HEK293T (cell line): ENCODE measurements at regions not wholly inside any gene's neighbourhood (a gene's known extent, or its start where the extent isn't known, plus 50 kb on each side); places are given as distances from the start of the nearest gene placed in this dataset.

Experiments
- FOXA1 ChIP-seq: fragments of 450-650 bp; IDR thresholded peaks from 2 replicates; pipeline ENCODE4 v1.6.1; 2016; ENCODE audit warnings: mild to moderate bottlenecking
- FOXK2 ChIP-seq: fragments of 450-650 bp; IDR thresholded peaks from 2 replicates; pipeline ENCODE4 v1.6.1; 2016; ENCODE audit warnings: mild to moderate bottlenecking
- FOXM1 ChIP-seq: fragments of 450-650 bp; IDR thresholded peaks from 2 replicates; pipeline ENCODE4 v1.6.1; 2017; ENCODE audit warnings: mild to moderate bottlenecking, borderline replicate concordance
- SP1 ChIP-seq: fragments of 450-650 bp; IDR thresholded peaks from 2 replicates; pipeline ENCODE4 v1.6.1; 2017
- SUZ12 ChIP-seq: fragments of 450-650 bp; IDR thresholded peaks from 2 replicates; pipeline ENCODE4 v1.6.1; 2016; ENCODE audit warnings: mild to moderate bottlenecking

GRCh38 chr14:85731186-85731585 is 201.2 kb downstream of the FLRT2 start:
- TF ChIP-seq FOXA1 (no peak), SUZ12 (no peak), FOXK2 (no peak), FOXM1 (no peak), SP1 (no peak)
